Smooth muscle cell (in vitro differentiated cells): ENCODE measurements at regions not wholly inside any gene's neighbourhood (a gene's known extent, or its start where the extent isn't known, plus 50 kb on each side); places are given as distances from the start of the nearest gene placed in this dataset.
"Not testable (repeated sequence)": the region's sequence is repeated elsewhere in the genome, so short reads cannot be mapped to it uniquely, and the experiment has no call there.

Experiments
- DNase-seq: peaks from one replicate; lab custom pipeline; 2025; ENCODE audit not compliant: unreplicated experiment; lab: John Stamatoyannopoulos, UW
- H2AFZ ChIP-seq: fragments of 200-600 bp; sonication (generic); 2 replicates; pipeline ENCODE4 v1.6.0; 2016; ENCODE audit warnings: antibody characterized with exemption, low read depth, mild to moderate bottlenecking
- H3F3A ChIP-seq: fragments of 200-600 bp; sonication (generic); 2 replicates; pipeline ENCODE4 v1.6.0; 2017; ENCODE audit warnings: antibody characterized with exemption, low read depth
- H3K27ac ChIP-seq: fragments of 200-600 bp; sonication (generic); 2 replicates; pipeline ENCODE4 v1.5.1; 2016; ENCODE audit warnings: low read depth, mild to moderate bottlenecking
- H3K27me3 ChIP-seq: fragments of 200-600 bp; sonication (generic); 2 replicates; pipeline ENCODE4 v1.6.1; 2016; ENCODE audit warnings: low read depth, mild to moderate bottlenecking
- H3K36me3 ChIP-seq: fragments of 200-600 bp; sonication (generic); 2 replicates; pipeline ENCODE4 v1.5.1; 2016; ENCODE audit warnings: low read depth
- H3K4me1 ChIP-seq: fragments of 200-600 bp; sonication (generic); 2 replicates; pipeline ENCODE4 v1.5.1; 2016; ENCODE audit warnings: low read depth
- H3K4me2 ChIP-seq: fragments of 200-600 bp; sonication (generic); 2 replicates; pipeline ENCODE4 v1.6.0; 2016; ENCODE audit warnings: mild to moderate bottlenecking
- H3K4me3 ChIP-seq: fragments of 200-600 bp; sonication (generic); 2 replicates; pipeline ENCODE4 v1.5.1; 2016; ENCODE audit warnings: mild to moderate bottlenecking
- H3K79me2 ChIP-seq: fragments of 200-600 bp; sonication (generic); 2 replicates; pipeline ENCODE4 v1.6.0; 2016; ENCODE audit warnings: low read depth, mild to moderate bottlenecking
- H3K9ac ChIP-seq: fragments of 200-600 bp; sonication (generic); 2 replicates; pipeline ENCODE4 v1.6.0; 2016; ENCODE audit warnings: low read depth
- H3K9me3 ChIP-seq: fragments of 200-600 bp; sonication (generic); replicated peaks from 2 replicates; pipeline ENCODE4 v1.5.1; 2016; ENCODE audit warnings: low read depth
- H4K20me1 ChIP-seq: fragments of 200-600 bp; sonication (generic); 2 replicates; pipeline ENCODE4 v1.6.0; 2016; ENCODE audit warnings: low read depth
- CTCF ChIP-seq: fragments of 200-600 bp; sonication (generic); IDR thresholded peaks from 2 replicates; pipeline ENCODE4 v1.5.1; 2017; ENCODE audit warnings: borderline replicate concordance, mild to moderate bottlenecking, antibody characterized with exemption; ENCODE audit not compliant: insufficient read depth, poor library complexity, severe bottlenecking
- WGBS: methylation state at CpG from one replicate; pipeline ENCODE4 v1.1.7; 2016; ENCODE audit warnings: low lambda C conversion rate; 5-methylcytosine and 5-hydroxymethylcytosine counted together

GRCh38 chr10:57599440-57599839 lies 668.3 kb downstream of the IPMK start:
- Histone ChIP-seq H3K27me3 (no peaks in the 10 kb centered on the region), H3K9me3 (no peaks in the 10 kb centered on the region), H3K79me2 (no peaks in the 10 kb centered on the region), H3F3A (no peaks in the 10 kb centered on the region), H3K9ac (no peak overlapping the region), H4K20me1 (no peaks in the 10 kb centered on the region), H3K4me2 (no peak overlapping the region), H3K4me1 (no peaks in the 10 kb centered on the region), H2AFZ (no peak overlapping the region), H3K27ac (no peak overlapping the region), H3K4me3 (no peak overlapping the region), H3K36me3 (no peaks in the 10 kb centered on the region)
- no peak for DNase-seq
- 94% methylated on average over 4 of the region's 4 CpGs for whole genome bisulfite sequencing
- TF ChIP-seq CTCF = no peak

GRCh38 chr10:57593983-57594573 lies 673.6 kb downstream of the IPMK start:
- Histone ChIP-seq H3K9me3 (no peaks in the 10 kb centered on the region), H3K4me2 (no peak overlapping the region), H3K36me3 (no peaks in the 10 kb centered on the region), H3K79me2 (no peaks in the 10 kb centered on the region), H4K20me1 (no peaks in the 10 kb centered on the region), H3K9ac (no peak overlapping the region), H3K27ac (no peak overlapping the region), H2AFZ (no peak overlapping the region), H3K4me3 (no peak overlapping the region), H3K4me1 (no peaks in the 10 kb centered on the region), H3F3A (no peaks in the 10 kb centered on the region), H3K27me3 (no peaks in the 10 kb centered on the region)
- no peak for DNase-seq
- peak; percentile 34 for TF ChIP-seq CTCF
- WGBS = 95% methylated on average over 1 of the region's 1 CpG

- TF ChIP-seq CTCF = peak; percentile 63
- no peaks in the 10 kb centered on the region for H3K4me1 ChIP-seq
- H3K4me2 ChIP-seq = no peak overlapping the region
- H3K9me3 ChIP-seq = no peaks in the 10 kb centered on the region
- no peaks in the 10 kb centered on the region for H4K20me1 ChIP-seq
- no peaks in the 10 kb centered on the region for H3F3A ChIP-seq
- no peaks in the 10 kb centered on the region for H3K79me2 ChIP-seq
- H3K9ac ChIP-seq = no peak overlapping the region
- no peak overlapping the region for H2AFZ ChIP-seq
- H3K27me3 ChIP-seq = no peaks in the 10 kb centered on the region
- H3K27ac ChIP-seq = no peak overlapping the region
- no peak overlapping the region for H3K4me3 ChIP-seq
- no peaks in the 10 kb centered on the region for H3K36me3 ChIP-seq
- no peak for DNase-seq
Observed at GRCh38 chr10:57579926-57580325, 687.8 kb downstream of the IPMK start.

- no peaks in the 10 kb centered on the region for H3F3A ChIP-seq
- H3K27me3 ChIP-seq = no peaks in the 10 kb centered on the region
- no peak overlapping the region for H3K4me3 ChIP-seq
- H3K4me2 ChIP-seq = no peak overlapping the region
- H3K36me3 ChIP-seq = no peaks in the 10 kb centered on the region
- no peaks in the 10 kb centered on the region for H3K9me3 ChIP-seq
- TF ChIP-seq CTCF = no peak
- no peaks in the 10 kb centered on the region for H3K4me1 ChIP-seq
- H2AFZ ChIP-seq = no peak overlapping the region
- H3K9ac ChIP-seq = no peak overlapping the region
- no peak overlapping the region for H3K27ac ChIP-seq
- no peaks in the 10 kb centered on the region for H3K79me2 ChIP-seq
- no peaks in the 10 kb centered on the region for H4K20me1 ChIP-seq
- DNase-seq = no peak
Observed at GRCh38 chr10:57562211-57562610, 705.5 kb downstream of the IPMK start.

GRCh38 chr10:57551774-57552173 lies 715.9 kb downstream of the IPMK start:
- H3K4me3 ChIP-seq, H3K79me2 ChIP-seq, H3K4me2 ChIP-seq, H3K27ac ChIP-seq, H3K9ac ChIP-seq, DNase-seq, H4K20me1 ChIP-seq, H3K9me3 ChIP-seq, H2AFZ ChIP-seq, H3F3A ChIP-seq, H3K4me1 ChIP-seq, H3K27me3 ChIP-seq, H3K36me3 ChIP-seq: not testable (repeated sequence)
- WGBS = 88% methylated on average over 5 of the region's 5 CpGs
